ENCODE measurements at regions not wholly inside any gene's neighbourhood (a gene's known extent, or its start where the extent isn't known, plus 50 kb on each side); places are given as distances from the start of the nearest gene placed in this dataset.

GRCh38 chr11:38680746-38681145 lies 2082.7 kb upstream of the RAG2 start:
- 74% methylated on average over 2 of the region's 2 CpGs for WGBS
- H3K4me3 ChIP-seq, result no peak overlapping the region
- no peak for DNase-seq (ENCODE audit: low spot score)
- no peak overlapping the region for H3K27ac ChIP-seq
- H3K36me3 ChIP-seq, result no peaks in the 10 kb centered on the region
- no peaks in the 10 kb centered on the region for H3K27me3 ChIP-seq (replicated peaks; ENCODE audit: insufficient read depth)
- TF ChIP-seq CTCF (IDR thresholded peaks at IDR 0.05) (no peak), POLR2A (IDR thresholded peaks at IDR 0.05) (no peak), POLR2AphosphoS5 (IDR thresholded peaks at IDR 0.05) (no peak)
- intact Hi-C loops (cut with DNase I), result no loop called here
- H3K4me1 ChIP-seq (replicated peaks), result no peaks in the 10 kb centered on the region
- H3K9me3 ChIP-seq, result no peaks in the 10 kb centered on the region

GRCh38 chr11:38680166-38680565 lies 2082.1 kb upstream of the RAG2 start:
- Histone ChIP-seq H3K4me3 (no peak overlapping the region), H3K27me3 (replicated peaks; ENCODE audit: insufficient read depth) (no peaks in the 10 kb centered on the region), H3K36me3 (no peaks in the 10 kb centered on the region), H3K27ac (no peak overlapping the region), H3K4me1 (replicated peaks) (no peaks in the 10 kb centered on the region), H3K9me3 (no peaks in the 10 kb centered on the region)
- no peak for DNase-seq (ENCODE audit: low spot score)
- TF ChIP-seq POLR2A (IDR thresholded peaks at IDR 0.05) (no peak), CTCF (IDR thresholded peaks at IDR 0.05) (no peak), POLR2AphosphoS5 (IDR thresholded peaks at IDR 0.05) (no peak)
- intact Hi-C loops (cut with DNase I), result no loop called here
- WGBS, result 85% methylated on average over 2 of the region's 2 CpGs

- DNase-seq (ENCODE audit: low spot score), result no peak
- H3K27me3 ChIP-seq (replicated peaks; ENCODE audit: insufficient read depth), result no peaks in the 10 kb centered on the region
- TF ChIP-seq POLR2A (IDR thresholded peaks at IDR 0.05), result no peak
- TF ChIP-seq CTCF (IDR thresholded peaks at IDR 0.05), result no peak
- no peak for TF ChIP-seq POLR2AphosphoS5 (IDR thresholded peaks at IDR 0.05)
- H3K27ac ChIP-seq, result no peak overlapping the region
- no peaks in the 10 kb centered on the region for H3K4me1 ChIP-seq (replicated peaks)
- no peaks in the 10 kb centered on the region for H3K9me3 ChIP-seq
- H3K4me3 ChIP-seq, result no peak overlapping the region
- no peaks in the 10 kb centered on the region for H3K36me3 ChIP-seq
- intact Hi-C loops (cut with DNase I), result no loop called here
These were observed 2074.4 kb upstream of the RAG2 start for GRCh38 chr11:38672445-38672844.

- H3K4me3 ChIP-seq, result no peak overlapping the region
- WGBS, result 93% methylated on average over 10 of the region's 10 CpGs
- no peak overlapping the region for H3K27ac ChIP-seq
- no peaks in the 10 kb centered on the region for H3K4me1 ChIP-seq (replicated peaks)
- no peaks in the 10 kb centered on the region for H3K9me3 ChIP-seq
- intact Hi-C loops (cut with DNase I), result no loop called here
- DNase-seq (ENCODE audit: low spot score), result no peak
- no peaks in the 10 kb centered on the region for H3K27me3 ChIP-seq (replicated peaks; ENCODE audit: insufficient read depth)
- no peaks in the 10 kb centered on the region for H3K36me3 ChIP-seq
- no peak for TF ChIP-seq POLR2A (IDR thresholded peaks at IDR 0.05)
- no peak for TF ChIP-seq POLR2AphosphoS5 (IDR thresholded peaks at IDR 0.05)
- TF ChIP-seq CTCF (IDR thresholded peaks at IDR 0.05), result no peak
These were observed 2069.3 kb upstream of the RAG2 start for GRCh38 chr11:38667359-38667758.

GRCh38 chr11:38648604-38649003 lies 2050.6 kb upstream of the RAG2 start:
- Histone ChIP-seq H3K27ac (no peak overlapping the region), H3K27me3 (replicated peaks; ENCODE audit: insufficient read depth) (no peaks in the 10 kb centered on the region), H3K36me3 (no peaks in the 10 kb centered on the region), H3K4me3 (no peak overlapping the region), H3K4me1 (replicated peaks) (no peaks in the 10 kb centered on the region), H3K9me3 (no peaks in the 10 kb centered on the region)
- no peak for TF ChIP-seq POLR2AphosphoS5 (IDR thresholded peaks at IDR 0.05)
- no peak for TF ChIP-seq CTCF (IDR thresholded peaks at IDR 0.05)
- no peak for TF ChIP-seq POLR2A (IDR thresholded peaks at IDR 0.05)
- intact Hi-C loops (cut with DNase I), result no loop called here
- WGBS, result 56% methylated on average over 3 of the region's 3 CpGs
- DNase-seq (ENCODE audit: low spot score), result no peak
